HepG2 (cell line): ENCODE measurements at regions not wholly inside any gene's neighbourhood (a gene's known extent, or its start where the extent isn't known, plus 50 kb on each side); places are given as distances from the start of the nearest gene placed in this dataset.
"Not testable (repeated sequence)": the region's sequence is repeated elsewhere in the genome, so short reads cannot be mapped to it uniquely, and the experiment has no call there.

Source experiments
- FOXM1 ChIP-seq: sonication (generic); formaldehyde crosslinking; IDR thresholded peaks from 2 replicates; pipeline ENCODE4 v1.5.0; 2020; ENCODE audit warnings: missing genetic modification reagents
- HIVEP1 ChIP-seq: sonication (generic); formaldehyde crosslinking; IDR thresholded peaks from 2 replicates; pipeline ENCODE4 v1.4.0; 2020; ENCODE audit warnings: mild to moderate bottlenecking, missing genetic modification reagents
- NFIC ChIP-seq: IDR thresholded peaks from 2 replicates; pipeline ENCODE4 v1.6.1; 2012; ENCODE audit warnings: mild to moderate bottlenecking, low read length, inconsistent platforms
- NFYB ChIP-seq: sonication (generic); formaldehyde crosslinking; IDR thresholded peaks from 2 replicates; pipeline ENCODE4 v1.4.0; 2020; ENCODE audit warnings: missing genetic modification reagents
- POLR2A ChIP-seq, 2 experiments: IDR thresholded peaks; 2 replicates each; pipeline ENCODE4 v1.6.1; 2011; ENCODE audit warnings: low read depth in 2 of 2, low read length in 2 of 2, mild to moderate bottlenecking in 1 of 2, moderate library complexity in 1 of 2; ENCODE audit not compliant: insufficient read depth in 1 of 2
- TCF12 ChIP-seq, 2 experiments: fragments of 450-650 bp in 1 of 2; sonication (generic) in 1 of 2; formaldehyde crosslinking in 1 of 2; IDR thresholded peaks; 2 replicates each; pipeline versions ENCODE4 v1.6.1 to v1.8.0; 2017 to 2022; ENCODE audit warnings: antibody characterized with exemption in 1 of 2, mild to moderate bottlenecking in 1 of 2, missing genetic modification reagents in 1 of 2, moderate library complexity in 1 of 2
- TCF7L2 ChIP-seq: IDR thresholded peaks from 2 replicates; pipeline ENCODE4 v1.6.1; 2011; ENCODE audit warnings: mild to moderate bottlenecking, low read depth, low read length, moderate library complexity
- TRIM24 ChIP-seq: sonication (generic); formaldehyde crosslinking; IDR thresholded peaks from 2 replicates; pipeline ENCODE4 v1.8.0; 2022; ENCODE audit warnings: mild to moderate bottlenecking, missing genetic modification reagents
- ZNF879 ChIP-seq: sonication (generic); formaldehyde crosslinking; IDR thresholded peaks from 2 replicates; pipeline ENCODE4 v1.8.1; 2023; ENCODE audit warnings: missing genetic modification reagents
- TF ChIP-seq, protein P1 (sequence below): sonication (generic); formaldehyde crosslinking; IDR thresholded peaks from 2 replicates; pipeline ENCODE4 v1.5.0; 2020; ENCODE audit warnings: missing genetic modification reagents
- TF ChIP-seq, protein P2 (sequence below), 2 experiments: sonication (generic) in 1 of 2; formaldehyde crosslinking in 1 of 2; IDR thresholded peaks; 2 replicates each; pipeline versions ENCODE4 v1.5.1 to v1.6.1; 2011 to 2020; ENCODE audit warnings: borderline replicate concordance in 1 of 2, low read depth in 1 of 2, low read length in 1 of 2, mild to moderate bottlenecking in 1 of 2, missing genetic modification reagents in 1 of 2, moderate library complexity in 1 of 2
- TF ChIP-seq, protein P3 (sequence below): sonication (generic); IDR thresholded peaks from 2 replicates; pipeline ENCODE4 v1.6.1; 2016; ENCODE audit warnings: low read depth, borderline replicate concordance
- TF ChIP-seq, protein P4 (sequence below): sonication (generic); formaldehyde crosslinking; IDR thresholded peaks from 2 replicates; pipeline ENCODE4 v1.5.0; 2020; ENCODE audit warnings: mild to moderate bottlenecking, missing genetic modification reagents
- TF ChIP-seq, protein P5 (sequence below): sonication (generic); formaldehyde crosslinking; IDR thresholded peaks from 2 replicates; pipeline ENCODE4 v1.5.0; 2020; ENCODE audit warnings: mild to moderate bottlenecking, missing genetic modification reagents, moderate library complexity

DNA sequence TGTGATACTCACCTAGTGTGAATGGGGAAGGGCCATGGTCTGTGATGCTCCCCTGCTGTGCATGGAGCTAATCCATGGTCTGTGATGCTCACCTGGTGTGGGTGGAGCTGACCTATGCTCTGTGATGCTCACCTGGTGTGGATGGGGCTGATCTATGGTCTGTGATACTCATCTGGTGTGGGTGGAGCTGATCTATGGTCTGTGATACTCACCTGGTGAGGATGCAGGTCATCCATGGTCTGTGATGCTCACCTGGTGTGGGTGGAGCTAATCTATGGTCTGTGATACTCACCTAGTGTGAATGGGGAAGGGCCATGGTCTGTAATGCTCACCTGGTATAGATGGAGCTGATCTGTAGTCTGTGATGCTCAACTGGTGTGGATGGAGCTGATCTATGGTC, 110.2 kb downstream of the CRLF2 start:
- TF ChIP-seq, protein P1, sequence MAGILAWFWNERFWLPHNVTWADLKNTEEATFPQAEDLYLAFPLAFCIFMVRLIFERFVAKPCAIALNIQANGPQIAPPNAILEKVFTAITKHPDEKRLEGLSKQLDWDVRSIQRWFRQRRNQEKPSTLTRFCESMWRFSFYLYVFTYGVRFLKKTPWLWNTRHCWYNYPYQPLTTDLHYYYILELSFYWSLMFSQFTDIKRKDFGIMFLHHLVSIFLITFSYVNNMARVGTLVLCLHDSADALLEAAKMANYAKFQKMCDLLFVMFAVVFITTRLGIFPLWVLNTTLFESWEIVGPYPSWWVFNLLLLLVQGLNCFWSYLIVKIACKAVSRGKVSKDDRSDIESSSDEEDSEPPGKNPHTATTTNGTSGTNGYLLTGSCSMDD = not testable (repeated sequence)
- TF ChIP-seq TRIM24; POLR2A (IDR thresholded peaks at IDR 0.05; ENCODE audit: insufficient read depth in 1 of 2, low read depth in 2 of 2, low read length in 2 of 2); FOXM1; HIVEP1 (CRISPR knock-in tag); NFYB (CRISPR knock-in tag); TCF7L2; ZNF879 (CRISPR knock-in tag); TCF12 (IDR thresholded peaks at IDR 0.05); TCF12 (CRISPR knock-in tag; IDR thresholded peaks at IDR 0.05); NFIC: not testable (repeated sequence)
- TF ChIP-seq, protein P2, sequence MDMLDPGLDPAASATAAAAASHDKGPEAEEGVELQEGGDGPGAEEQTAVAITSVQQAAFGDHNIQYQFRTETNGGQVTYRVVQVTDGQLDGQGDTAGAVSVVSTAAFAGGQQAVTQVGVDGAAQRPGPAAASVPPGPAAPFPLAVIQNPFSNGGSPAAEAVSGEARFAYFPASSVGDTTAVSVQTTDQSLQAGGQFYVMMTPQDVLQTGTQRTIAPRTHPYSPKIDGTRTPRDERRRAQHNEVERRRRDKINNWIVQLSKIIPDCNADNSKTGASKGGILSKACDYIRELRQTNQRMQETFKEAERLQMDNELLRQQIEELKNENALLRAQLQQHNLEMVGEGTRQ (IDR thresholded peaks at IDR 0.05; ENCODE audit: low read depth, low read length) = not testable (repeated sequence)
- TF ChIP-seq, protein P2 (CRISPR knock-in tag; IDR thresholded peaks at IDR 0.05; ENCODE audit: borderline replicate concordance) = not testable (repeated sequence)
- TF ChIP-seq, protein P3, sequence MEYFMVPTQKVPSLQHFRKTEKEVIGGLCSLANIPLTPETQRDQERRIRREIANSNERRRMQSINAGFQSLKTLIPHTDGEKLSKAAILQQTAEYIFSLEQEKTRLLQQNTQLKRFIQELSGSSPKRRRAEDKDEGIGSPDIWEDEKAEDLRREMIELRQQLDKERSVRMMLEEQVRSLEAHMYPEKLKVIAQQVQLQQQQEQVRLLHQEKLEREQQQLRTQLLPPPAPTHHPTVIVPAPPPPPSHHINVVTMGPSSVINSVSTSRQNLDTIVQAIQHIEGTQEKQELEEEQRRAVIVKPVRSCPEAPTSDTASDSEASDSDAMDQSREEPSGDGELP = not testable (repeated sequence)
- TF ChIP-seq, protein P4, sequence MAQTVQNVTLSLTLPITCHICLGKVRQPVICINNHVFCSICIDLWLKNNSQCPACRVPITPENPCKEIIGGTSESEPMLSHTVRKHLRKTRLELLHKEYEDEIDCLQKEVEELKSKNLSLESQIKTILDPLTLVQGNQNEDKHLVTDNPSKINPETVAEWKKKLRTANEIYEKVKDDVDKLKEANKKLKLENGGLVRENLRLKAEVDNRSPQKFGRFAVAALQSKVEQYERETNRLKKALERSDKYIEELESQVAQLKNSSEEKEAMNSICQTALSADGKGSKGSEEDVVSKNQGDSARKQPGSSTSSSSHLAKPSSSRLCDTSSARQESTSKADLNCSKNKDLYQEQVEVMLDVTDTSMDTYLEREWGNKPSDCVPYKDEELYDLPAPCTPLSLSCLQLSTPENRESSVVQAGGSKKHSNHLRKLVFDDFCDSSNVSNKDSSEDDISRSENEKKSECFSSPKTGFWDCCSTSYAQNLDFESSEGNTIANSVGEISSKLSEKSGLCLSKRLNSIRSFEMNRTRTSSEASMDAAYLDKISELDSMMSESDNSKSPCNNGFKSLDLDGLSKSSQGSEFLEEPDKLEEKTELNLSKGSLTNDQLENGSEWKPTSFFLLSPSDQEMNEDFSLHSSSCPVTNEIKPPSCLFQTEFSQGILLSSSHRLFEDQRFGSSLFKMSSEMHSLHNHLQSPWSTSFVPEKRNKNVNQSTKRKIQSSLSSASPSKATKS (CRISPR knock-in tag) = not testable (repeated sequence)
- TF ChIP-seq, protein P5, sequence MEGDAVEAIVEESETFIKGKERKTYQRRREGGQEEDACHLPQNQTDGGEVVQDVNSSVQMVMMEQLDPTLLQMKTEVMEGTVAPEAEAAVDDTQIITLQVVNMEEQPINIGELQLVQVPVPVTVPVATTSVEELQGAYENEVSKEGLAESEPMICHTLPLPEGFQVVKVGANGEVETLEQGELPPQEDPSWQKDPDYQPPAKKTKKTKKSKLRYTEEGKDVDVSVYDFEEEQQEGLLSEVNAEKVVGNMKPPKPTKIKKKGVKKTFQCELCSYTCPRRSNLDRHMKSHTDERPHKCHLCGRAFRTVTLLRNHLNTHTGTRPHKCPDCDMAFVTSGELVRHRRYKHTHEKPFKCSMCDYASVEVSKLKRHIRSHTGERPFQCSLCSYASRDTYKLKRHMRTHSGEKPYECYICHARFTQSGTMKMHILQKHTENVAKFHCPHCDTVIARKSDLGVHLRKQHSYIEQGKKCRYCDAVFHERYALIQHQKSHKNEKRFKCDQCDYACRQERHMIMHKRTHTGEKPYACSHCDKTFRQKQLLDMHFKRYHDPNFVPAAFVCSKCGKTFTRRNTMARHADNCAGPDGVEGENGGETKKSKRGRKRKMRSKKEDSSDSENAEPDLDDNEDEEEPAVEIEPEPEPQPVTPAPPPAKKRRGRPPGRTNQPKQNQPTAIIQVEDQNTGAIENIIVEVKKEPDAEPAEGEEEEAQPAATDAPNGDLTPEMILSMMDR = not testable (repeated sequence)
